ENCODE measurements at regions not wholly inside any gene's neighbourhood (a gene's known extent, or its start where the extent isn't known, plus 50 kb on each side); places are given as distances from the start of the nearest gene placed in this dataset.
"Not testable (repeated sequence)": the region's sequence is repeated elsewhere in the genome, so short reads cannot be mapped to it uniquely, and the experiment has no call there.

DNA sequence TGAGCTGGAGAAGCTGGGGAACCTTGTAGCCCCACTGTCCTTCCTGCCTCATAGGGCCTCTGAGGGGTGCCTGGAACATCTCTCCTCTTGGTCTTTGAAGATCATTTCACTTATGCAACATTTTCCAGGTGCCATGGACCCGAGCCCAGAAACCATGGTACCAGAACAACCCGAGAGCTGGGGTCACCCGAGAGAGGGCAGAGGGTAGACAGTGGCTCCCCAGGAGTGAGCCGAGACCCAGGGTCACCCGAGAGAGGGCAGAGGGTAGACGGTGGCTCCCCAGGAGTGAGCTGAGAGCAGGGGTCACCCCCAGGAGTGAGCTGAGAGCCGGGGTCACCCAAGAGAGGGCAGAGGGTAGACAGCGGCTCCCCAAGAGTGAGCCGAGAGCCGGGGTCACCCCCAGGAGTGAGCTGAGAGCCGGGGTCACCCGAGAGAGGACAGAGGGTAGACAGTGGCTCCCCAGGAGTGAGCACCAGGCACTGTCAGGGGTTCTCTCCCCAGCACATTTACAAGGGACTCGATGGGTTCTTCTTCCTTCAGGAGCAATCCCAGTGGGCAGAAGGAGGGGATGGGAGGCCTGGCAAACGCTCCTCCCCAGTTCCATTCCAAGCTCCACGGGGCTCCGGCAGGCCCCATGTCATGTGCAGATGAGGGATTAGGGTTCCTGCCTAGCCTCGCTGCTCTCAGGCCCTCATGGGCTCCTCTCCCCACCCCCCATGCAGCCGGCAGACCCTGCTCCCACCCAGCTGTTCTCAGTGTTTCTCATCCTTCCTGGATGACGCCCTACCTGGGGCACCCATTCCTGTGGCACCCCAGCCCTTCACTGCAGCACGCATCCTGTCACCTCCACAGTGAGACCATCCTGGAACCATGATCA lies 163.5 kb downstream of the RTP5 start:
- no peak for FAIRE-seq

DNA sequence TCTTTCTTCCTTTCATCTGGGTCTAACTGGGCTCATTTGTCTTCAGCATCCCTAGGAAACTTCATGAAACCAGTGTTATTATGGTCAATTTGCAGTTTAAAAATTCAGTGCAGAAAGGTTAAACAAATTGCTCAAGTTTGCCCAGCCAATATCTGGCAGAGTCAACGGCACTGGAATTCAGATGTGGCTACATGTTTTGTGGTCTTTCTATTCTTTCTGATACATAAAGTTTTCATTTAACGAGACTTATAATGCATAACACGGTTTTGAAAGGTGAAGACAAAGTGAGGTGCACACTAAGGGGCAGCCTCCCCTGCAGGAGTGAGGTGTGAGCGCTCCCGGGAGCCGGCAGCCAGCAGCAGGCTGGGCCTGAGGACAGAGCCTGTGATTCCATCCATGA lies 164.6 kb downstream of the RTP5 start:
- FAIRE-seq = no peak

DNA sequence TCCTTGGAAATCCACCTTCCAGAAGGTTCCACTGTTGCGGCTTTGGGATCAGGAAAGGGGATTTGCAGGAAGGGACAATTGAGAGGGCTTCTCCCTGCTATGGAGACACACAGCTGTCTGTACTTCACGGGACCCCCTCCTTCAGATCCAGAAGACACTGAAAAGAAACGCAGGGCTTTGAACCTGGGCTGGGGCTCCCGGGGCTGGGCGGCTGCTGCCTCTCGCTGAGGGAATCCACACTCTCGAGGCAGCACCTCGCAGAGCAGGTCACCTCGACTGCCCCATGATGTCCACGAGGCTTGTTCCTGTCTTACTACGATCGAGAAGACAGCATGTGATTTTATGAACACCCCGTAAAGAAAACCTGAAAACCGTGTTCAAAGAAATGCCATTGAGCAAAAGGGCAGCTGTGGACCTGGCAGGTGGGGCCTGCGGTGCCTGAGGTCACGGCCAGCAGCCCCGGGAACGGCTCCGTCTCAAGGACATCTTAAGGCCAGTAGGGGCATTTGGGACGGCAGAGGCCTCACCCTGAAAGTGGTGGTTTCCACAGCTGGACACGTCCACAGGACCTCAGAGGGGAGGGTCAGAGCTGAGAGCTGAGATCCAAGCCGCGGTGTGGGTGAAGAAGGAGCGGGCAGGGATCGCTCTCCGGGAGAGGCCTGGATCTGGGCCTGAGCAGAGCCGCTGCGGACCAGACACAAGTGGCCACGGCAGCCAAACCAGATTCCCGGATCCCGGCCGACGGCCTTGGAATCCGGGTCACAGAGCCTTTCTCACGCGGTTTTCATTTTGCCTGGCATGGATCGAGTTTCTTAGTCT lies 165.7 kb downstream of the RTP5 start:
- no peak for FAIRE-seq

DNA sequence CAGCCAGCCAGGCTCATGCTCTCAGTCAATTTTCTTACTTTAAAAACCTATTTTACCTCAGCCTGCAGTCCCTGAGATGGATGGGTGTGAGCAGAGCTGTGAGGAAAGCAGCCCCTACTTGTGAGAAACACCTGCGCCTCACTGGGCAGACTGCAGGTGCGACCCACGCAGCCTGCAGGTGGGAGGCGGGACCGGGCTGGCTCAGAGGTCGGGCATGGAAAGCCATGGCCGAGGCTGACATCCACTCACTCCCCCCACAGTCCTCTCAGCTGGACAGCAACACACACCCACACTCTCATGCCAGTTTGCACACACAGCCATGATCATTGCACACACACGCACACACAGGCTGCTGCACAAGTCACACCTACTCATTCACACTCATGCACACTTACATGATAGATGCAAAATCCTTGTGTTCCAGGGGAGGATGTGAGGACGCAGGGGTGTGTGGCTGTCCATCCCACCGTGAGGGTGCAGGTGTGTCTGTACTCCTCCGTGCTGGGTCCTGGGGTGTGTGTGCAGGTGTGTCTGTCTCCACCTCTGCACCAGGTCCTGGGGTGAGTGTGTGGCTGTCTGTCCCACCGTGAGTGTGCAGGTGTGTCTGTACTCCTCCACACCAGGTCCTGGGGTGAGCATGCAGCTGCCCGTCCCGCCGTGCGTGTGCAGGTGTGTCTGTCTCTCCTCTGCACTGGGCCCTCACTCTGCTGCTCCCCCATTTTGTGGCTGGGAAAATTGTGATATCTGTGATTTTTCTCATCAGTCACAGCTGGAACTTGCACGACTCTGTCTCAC lies 166.5 kb downstream of the RTP5 start:
- no peak for FAIRE-seq

DNA sequence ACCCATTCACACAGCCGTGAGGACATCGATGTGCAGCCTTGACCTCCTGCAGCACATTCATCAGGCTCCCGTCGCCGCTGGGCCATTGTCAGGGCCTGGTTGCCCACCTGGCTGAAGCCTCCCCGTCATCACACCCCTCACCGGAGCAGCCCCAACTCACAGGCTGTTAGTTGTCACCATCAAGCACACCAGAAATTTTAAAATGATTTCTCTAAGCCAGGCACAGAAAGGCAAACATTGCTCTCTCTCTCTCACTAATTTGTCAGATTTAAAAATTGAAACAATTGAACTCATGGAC lies 167.1 kb downstream of the RTP5 start:
- no peak for FAIRE-seq

DNA sequence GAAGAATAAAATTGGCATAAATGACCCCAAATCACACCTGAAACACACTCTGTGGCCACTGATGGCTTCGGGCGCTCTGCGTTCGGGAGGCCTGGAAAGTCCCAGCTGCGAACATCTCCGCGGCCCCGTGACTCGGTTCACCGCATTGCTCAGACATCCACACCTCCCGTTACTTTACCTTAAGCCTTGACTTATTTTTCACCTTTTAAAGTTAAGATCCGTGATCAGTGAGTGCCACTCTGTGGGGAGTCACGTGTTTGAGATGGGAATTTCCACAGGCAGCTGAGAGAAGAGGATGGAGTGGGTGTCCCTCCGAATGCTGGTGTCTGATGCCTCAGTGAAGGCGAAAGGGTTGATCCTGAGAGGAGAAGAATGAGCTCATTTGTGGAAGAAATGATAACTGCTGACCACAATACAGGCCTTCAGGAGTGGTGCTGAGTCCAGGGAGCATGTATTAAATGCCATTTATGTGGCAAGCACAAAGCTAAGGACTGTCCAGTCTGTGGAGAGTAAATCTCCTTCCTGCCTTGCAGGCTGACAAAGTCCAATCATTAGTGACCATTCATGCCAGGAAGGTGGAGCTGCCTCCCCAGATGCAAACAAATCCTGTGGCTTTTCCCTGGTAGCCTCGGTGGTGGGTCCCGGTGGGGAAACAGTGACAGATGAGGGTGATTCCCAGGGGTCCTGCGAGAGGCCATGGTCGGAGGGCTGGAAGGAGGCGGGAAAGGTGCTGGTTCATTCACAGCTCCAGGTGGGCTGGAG lies 168.8 kb downstream of the RTP5 start:
- FAIRE-seq = no peak

DNA sequence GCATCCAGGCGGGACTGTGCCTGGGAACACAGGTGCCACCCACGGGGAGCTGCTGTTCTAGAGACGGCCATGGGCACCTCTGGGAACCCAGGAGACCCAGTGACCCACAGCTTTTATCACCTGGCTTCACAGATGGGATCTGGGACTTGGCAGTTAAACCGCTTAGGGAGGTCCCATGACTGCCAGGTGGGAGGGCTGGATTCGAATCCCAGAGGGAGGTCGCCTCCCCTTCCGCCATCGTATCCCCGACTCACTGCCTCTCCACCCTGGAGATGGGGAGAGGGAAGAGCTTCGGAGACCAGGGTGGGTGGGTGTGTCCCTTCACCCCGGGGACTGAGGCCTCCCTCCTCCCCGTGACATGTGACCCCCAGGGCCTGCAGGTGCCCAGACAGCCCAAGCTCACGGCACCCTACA lies 169.4 kb downstream of the RTP5 start:
- FAIRE-seq = no peak

GRCh38 chr2:242040303-242040655 lies 170.8 kb downstream of the RTP5 start:
- FAIRE-seq = no peak

DNA sequence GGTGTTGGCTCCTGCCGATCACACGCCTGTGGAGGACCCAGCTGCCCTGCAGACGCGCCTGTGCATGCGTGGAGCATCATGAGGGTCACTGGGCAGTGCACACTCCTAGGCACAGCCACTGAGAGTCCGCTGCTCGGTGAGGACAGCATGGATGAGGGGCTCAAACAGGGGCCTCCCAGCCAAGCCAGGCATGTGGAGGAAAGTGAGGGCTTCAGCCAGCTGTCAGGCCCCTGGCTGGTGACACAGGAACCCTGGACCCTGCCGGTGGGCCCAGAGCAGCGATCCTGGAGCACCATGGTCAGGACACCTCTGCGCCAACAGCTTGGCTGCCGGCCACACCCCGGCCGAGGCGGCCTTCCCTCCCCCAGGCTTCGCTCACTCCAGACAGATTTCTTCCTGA lies 171.2 kb downstream of the RTP5 start:
- no peak for FAIRE-seq

GRCh38 chr2:242041816-242042215 lies 172.3 kb downstream of the RTP5 start:
- no peak for FAIRE-seq

GRCh38 chr2:242043538-242044312 lies 174.2 kb downstream of the RTP5 start:
- FAIRE-seq = no peak

- FAIRE-seq = no peak
Measured at GRCh38 chr2:242044313-242044590, 174.7 kb downstream of the RTP5 start.

- FAIRE-seq = not testable (repeated sequence)
Measured at GRCh38 chr2:242045596-242046144, 176.1 kb downstream of the RTP5 start.

DNA sequence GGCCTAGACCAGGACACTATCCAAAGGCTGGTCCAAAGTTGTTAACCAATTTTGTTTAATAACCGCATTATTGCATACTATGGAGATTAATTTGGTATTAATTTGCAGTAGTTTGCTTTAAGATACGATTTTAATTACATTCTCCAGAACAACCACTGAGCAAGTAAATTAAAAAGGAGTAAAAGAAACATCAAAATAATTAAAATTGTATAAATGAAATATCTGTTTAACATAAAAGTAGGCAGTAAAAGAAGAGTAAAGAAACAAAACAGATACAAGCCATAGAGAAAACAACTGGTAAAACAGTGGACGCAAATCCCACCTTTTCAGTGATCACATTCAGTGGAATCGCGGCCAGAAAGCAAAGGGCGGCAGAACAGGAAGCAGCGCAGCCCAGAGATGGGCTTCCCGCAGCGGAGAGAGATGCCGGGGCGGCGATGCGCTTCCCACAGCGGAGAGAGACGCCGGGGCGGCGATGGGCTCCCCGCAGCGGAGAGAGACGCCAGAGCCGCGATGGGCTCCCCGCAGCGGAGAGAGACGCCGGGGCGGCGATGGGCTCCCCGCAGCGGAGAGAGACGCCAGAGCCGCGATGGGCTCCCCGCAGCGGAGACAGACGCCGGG lies 176.8 kb downstream of the RTP5 start:
- FAIRE-seq = no peak

GRCh38 chr2:242047963-242048362 lies 178.4 kb downstream of the RTP5 start:
- FAIRE-seq = no peak

GRCh38 chr2:242048479-242048878 lies 178.9 kb downstream of the RTP5 start:
- FAIRE-seq = no peak

DNA sequence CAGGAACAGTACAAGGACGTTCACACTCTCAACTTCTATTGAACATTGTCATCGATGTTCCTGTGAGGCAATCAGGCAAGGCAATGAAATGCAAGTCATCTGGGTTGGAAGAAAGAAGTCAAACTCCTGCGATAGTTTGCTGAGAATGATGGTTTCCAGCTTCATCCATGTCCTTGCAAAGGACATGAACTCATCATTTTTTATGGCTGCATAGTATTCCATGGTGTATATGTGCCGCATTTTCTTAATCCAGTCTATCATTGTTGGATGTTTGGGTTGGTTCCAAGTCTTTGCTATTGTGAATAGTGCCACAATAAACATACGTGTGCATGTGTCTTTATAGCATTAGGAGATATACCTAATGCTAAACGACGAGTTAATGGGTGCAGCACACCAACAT lies 180.0 kb downstream of the RTP5 start:
- not testable (repeated sequence) for FAIRE-seq

DNA sequence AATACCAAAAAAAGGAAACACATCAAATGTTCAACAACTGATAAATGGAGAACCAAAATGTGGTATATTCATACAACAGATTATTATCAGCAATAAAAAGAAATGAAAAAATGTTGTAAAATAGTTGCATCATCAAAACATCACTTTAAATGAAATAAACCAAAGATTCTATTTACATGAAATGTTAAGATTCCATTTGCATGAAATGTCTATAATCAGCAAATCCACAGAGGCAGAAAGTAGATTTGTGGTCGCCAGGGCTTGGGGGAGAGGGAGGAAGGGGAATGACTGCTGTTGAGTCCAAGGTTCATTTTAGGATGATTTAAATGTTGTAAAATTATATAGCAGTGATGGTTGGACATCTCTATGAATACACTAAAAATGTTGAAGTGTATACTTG lies 181.9 kb downstream of the RTP5 start:
- no peak for FAIRE-seq

DNA sequence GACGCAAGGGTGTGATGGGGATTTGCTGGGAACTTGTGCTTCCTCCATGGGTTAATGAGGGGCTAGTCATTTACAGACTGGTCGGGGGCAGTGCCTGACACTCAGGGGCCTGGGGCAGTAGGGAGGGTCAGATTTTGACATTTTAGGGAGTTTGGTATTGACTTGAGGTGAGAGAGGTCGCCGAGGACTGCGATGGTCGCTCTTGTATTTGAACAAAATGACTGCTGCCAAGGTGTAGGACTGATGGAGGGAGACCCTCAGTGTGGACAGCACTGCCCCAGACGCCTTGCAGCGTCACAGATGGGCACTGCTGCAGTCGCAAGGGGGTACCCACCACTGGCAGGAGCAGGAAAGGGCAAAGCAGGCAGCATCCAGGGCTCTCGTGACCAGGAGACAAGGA lies 182.9 kb downstream of the RTP5 start:
- FAIRE-seq = no peak

DNA sequence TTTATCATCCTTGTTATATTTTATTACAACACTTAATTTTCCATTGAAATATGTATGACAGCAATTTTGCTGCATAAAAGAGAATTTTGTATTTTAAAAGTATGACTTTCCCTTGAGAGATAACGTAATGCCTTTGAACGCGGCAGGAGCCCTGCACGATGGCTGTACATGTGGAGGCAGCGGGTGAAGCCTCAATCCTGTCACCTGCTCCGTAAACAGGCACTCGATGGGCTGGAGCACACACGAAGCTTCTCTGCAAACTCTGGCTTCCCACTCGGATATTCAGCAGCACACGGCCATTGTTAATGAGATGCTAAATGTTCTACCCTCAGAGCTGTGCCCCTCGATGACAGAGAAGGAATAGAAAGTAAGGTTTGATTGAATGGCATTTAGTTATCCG lies 184.4 kb downstream of the RTP5 start:
- no peak for FAIRE-seq

DNA sequence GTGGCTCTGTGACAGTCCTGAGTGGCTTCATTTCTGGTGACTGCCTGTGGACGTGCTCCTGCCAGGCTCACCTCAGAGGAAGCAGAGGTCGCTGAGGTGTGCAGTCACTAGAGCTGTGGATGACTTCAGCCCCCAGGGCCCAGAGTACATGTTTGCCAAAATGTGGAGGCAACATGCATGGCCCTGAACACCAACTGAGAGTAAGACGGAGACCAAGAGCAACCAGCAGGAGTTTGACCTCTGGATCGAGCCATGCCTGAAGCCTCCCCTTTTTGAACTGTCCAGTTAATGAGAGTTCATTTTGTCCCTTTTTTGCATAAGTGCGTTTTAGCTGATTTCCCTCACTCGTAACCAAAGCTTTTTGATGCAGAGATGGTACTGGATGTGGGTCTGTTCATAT lies 184.9 kb downstream of the RTP5 start:
- no peak for FAIRE-seq

Data from TTC549 (cell line).